LNCaP clone FGC (cell line): ENCODE measurements at regions not wholly inside any gene's neighbourhood (a gene's known extent, or its start where the extent isn't known, plus 50 kb on each side); places are given as distances from the start of the nearest gene placed in this dataset.

Experiments
- DNase-seq: peaks from one replicate; pipeline ENCODE4 v3.0.0-alpha.2; 2011; ENCODE audit warnings: low read depth
- H3K4me3 ChIP-seq: 2 replicates; pipeline ENCODE4 v1.5.1; 2011; ENCODE audit warnings: mild to moderate bottlenecking, low read depth, low read length, control low read depth
- CTCF ChIP-seq: IDR thresholded peaks from 2 replicates; pipeline ENCODE4 v1.5.1; 2012; ENCODE audit warnings: mild to moderate bottlenecking; ENCODE audit not compliant: control insufficient read depth, insufficient read depth; ENCODE audit errors: extremely low read depth

GRCh38 chr5:30414078-30414477 is 779.4 kb upstream of the CDH6 start:
- DNase-seq = no peak
- no peak overlapping the region for H3K4me3 ChIP-seq
- TF ChIP-seq CTCF = no peak

DNA sequence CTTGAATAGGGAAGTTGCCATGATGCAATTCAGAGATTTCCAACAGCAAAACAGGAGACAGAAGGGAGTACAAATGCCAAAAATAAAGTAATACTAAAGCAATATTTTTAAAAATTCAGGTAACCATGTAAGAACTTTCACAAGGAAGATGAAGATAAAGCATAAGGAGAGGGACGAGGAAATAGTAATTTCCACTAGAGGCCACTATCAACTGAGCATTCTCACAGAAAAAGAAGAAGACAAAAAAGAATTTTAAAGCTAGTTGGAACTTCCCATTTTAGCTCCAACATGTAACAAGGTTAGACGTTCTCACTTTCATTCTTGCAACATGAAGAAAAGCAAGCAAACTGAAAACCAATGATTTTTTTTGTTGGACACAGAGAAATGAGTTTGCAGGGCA is 779.9 kb upstream of the CDH6 start:
- H3K4me3 ChIP-seq = no peak overlapping the region
- peak; percentile 31; the same call in 1 of the 2 replicates for TF ChIP-seq CTCF
- DNase-seq = no peak

DNA sequence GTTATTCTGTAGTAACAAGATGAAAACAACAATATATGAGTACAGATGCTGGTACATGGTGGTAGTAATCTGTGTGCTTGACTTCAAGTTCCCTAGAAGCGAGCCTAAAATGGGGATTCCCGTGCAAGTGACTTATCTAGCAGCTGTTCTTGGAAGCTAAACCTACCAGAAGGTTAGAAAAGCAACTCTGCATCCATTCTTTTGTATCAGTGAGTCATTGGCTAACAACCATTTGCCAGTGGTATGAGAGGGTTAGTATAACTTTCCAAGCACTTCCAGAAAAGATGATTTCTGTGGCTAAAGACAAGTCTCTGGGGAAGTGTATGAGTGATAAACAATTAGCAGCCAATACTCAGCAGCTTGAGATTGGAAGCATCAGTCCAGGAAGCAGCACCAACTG is 787.7 kb upstream of the CDH6 start:
- H3K4me3 ChIP-seq = no peak overlapping the region
- TF ChIP-seq CTCF = no peak
- DNase-seq = no peak

DNA sequence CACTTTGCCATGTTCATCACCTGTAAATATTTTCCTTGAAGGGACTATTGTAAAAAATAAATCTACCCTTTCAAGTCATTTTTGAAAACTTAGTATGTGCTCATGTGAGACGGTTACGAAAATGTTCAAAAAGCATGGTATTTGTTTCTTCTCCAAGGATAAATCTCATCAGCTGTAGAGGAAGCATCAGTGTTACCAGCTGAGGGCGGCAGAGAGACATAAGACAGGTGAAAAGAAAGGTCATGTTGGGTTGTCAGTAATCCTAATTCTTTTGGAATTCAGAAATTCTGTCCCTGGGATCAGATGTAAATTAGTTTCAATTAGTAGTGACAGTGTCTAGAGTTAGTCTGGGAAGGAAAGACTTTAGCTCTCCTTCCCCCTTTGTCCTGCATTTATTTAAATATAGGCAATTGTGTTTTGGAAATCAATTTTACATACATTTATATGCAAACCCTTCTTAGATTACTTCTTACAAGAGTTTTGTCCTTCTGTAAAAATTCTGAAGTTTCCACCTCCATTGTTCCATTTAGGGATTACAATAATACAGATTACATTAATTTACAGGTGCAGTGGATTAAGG is 791.9 kb upstream of the CDH6 start:
- no peak overlapping the region for H3K4me3 ChIP-seq
- peak; percentile 35 for DNase-seq
- peak; percentile 80 for TF ChIP-seq CTCF

GRCh38 chr5:30398423-30398822 is 795.1 kb upstream of the CDH6 start:
- DNase-seq = no peak
- no peak overlapping the region for H3K4me3 ChIP-seq
- TF ChIP-seq CTCF = no peak

GRCh38 chr5:30392897-30393296 is 800.6 kb upstream of the CDH6 start:
- no peak overlapping the region for H3K4me3 ChIP-seq
- DNase-seq = no peak
- TF ChIP-seq CTCF = no peak

GRCh38 chr5:30390095-30390494 is 803.4 kb upstream of the CDH6 start:
- DNase-seq = no peak
- TF ChIP-seq CTCF = no peak
- H3K4me3 ChIP-seq = no peak overlapping the region
